ENCODE measurements at regions not wholly inside any gene's neighbourhood (a gene's known extent, or its start where the extent isn't known, plus 50 kb on each side); places are given as distances from the start of the nearest gene placed in this dataset.

GRCh38 chr6:121839896-121840295 lies 404.4 kb downstream of the GJA1 start:
- TF ChIP-seq CTCF (IDR thresholded peaks at IDR 0.05) (no peak), POLR2AphosphoS5 (IDR thresholded peaks at IDR 0.05; ENCODE audit: low read depth, low read length) (no peak), SIN3A (IDR thresholded peaks at IDR 0.05; ENCODE audit: borderline replicate concordance, insufficient read depth, low read depth, low read length) (no peak)

All from Panc1 (cell line).